H9 (cell line): ENCODE measurements at regions not wholly inside any gene's neighbourhood (a gene's known extent, or its start where the extent isn't known, plus 50 kb on each side); places are given as distances from the start of the nearest gene placed in this dataset.

Experiments
- DNase-seq: peaks from one replicate; pipeline ENCODE4 v3.0.0-alpha.2; 2017
- H2AFZ ChIP-seq: one replicate; pipeline ENCODE4 v1.6.1; 2013; ENCODE audit warnings: mild to moderate bottlenecking, low read length, control low read depth, moderate library complexity
- H2AK5ac ChIP-seq: 2 replicates; pipeline ENCODE4 v1.6.1; 2013; ENCODE audit warnings: low read length, control low read depth, mixed read lengths; ENCODE audit not compliant: insufficient read length
- H2BK120ac ChIP-seq: one replicate; pipeline ENCODE4 v1.6.1; 2013; ENCODE audit warnings: low read depth, mild to moderate bottlenecking, low read length, control low read depth, inconsistent platforms; ENCODE audit not compliant: poor library complexity, severe bottlenecking
- H2BK12ac ChIP-seq: 2 replicates; pipeline ENCODE4 v1.6.1; 2013; ENCODE audit warnings: low read length, control low read depth, mixed read lengths, low read depth; ENCODE audit not compliant: insufficient read length
- H2BK15ac ChIP-seq: 2 replicates; pipeline ENCODE4 v1.6.1; 2013; ENCODE audit warnings: low read depth, low read length, control low read depth
- H2BK20ac ChIP-seq: one replicate; pipeline ENCODE4 v1.6.1; 2013; ENCODE audit warnings: low read depth, mild to moderate bottlenecking, low read length, control low read depth, inconsistent platforms; ENCODE audit not compliant: poor library complexity, severe bottlenecking
- H2BK5ac ChIP-seq: 2 replicates; pipeline ENCODE4 v1.6.1; 2013; ENCODE audit warnings: low read length, control low read depth, mixed read lengths; ENCODE audit not compliant: insufficient read length
- H3K14ac ChIP-seq: 2 replicates; pipeline ENCODE4 v1.6.1; 2013; ENCODE audit warnings: low read length, control low read depth; ENCODE audit not compliant: insufficient read depth
- H3K18ac ChIP-seq: 2 replicates; pipeline ENCODE4 v1.6.1; 2013; ENCODE audit warnings: low read depth, mild to moderate bottlenecking, mixed read lengths, low read length, control low read depth; ENCODE audit not compliant: insufficient read length
- H3K23ac ChIP-seq: 2 replicates; pipeline ENCODE4 v1.6.1; 2013; ENCODE audit warnings: low read length, control low read depth, mixed read lengths, low read depth; ENCODE audit not compliant: insufficient read length
- H3K23me2 ChIP-seq: 2 replicates; pipeline ENCODE4 v1.6.1; 2013; ENCODE audit warnings: low read depth, mild to moderate bottlenecking, mixed read lengths, low read length, control low read depth; ENCODE audit not compliant: insufficient read length, poor library complexity, severe bottlenecking
- H3K27ac ChIP-seq: 2 replicates; pipeline ENCODE4 v1.5.1; 2013; ENCODE audit warnings: low read length, control low read depth, mixed read lengths, low read depth; ENCODE audit not compliant: insufficient read length
- H3K27me3 ChIP-seq: 2 replicates; pipeline ENCODE4 v1.6.1; 2013; ENCODE audit warnings: low read length, control low read depth, inconsistent platforms; ENCODE audit not compliant: insufficient read depth
- H3K4ac ChIP-seq: 2 replicates; pipeline ENCODE4 v1.6.1; 2013; ENCODE audit warnings: low read depth, mild to moderate bottlenecking, control low read depth, inconsistent platforms, low read length, moderate library complexity
- H3K4me1 ChIP-seq: 2 replicates; pipeline ENCODE4 v1.6.1; 2013; ENCODE audit warnings: low read length, control low read depth, inconsistent platforms; ENCODE audit not compliant: insufficient read depth
- H3K4me2 ChIP-seq: 2 replicates; pipeline ENCODE4 v1.6.1; 2013; ENCODE audit warnings: low read length, control low read depth, mixed read lengths; ENCODE audit not compliant: insufficient read length, insufficient read depth
- H3K56ac ChIP-seq: 2 replicates; pipeline ENCODE4 v1.6.1; 2013; ENCODE audit warnings: low read depth, mild to moderate bottlenecking, mixed read lengths, low read length, control low read depth; ENCODE audit not compliant: insufficient read length
- H3K79me1 ChIP-seq: 2 replicates; pipeline ENCODE4 v1.6.1; 2013; ENCODE audit warnings: low read depth, mild to moderate bottlenecking, moderate library complexity, low read length, control low read depth, inconsistent platforms; ENCODE audit not compliant: insufficient read depth, poor library complexity, severe bottlenecking
- H3K79me2 ChIP-seq: 2 replicates; pipeline ENCODE4 v1.6.1; 2013; ENCODE audit warnings: low read length, control low read depth, inconsistent platforms; ENCODE audit not compliant: insufficient read depth
- H3K9ac ChIP-seq: 2 replicates; pipeline ENCODE4 v1.6.1; 2013; ENCODE audit warnings: low read length, control low read depth, mixed read lengths; ENCODE audit not compliant: insufficient read length; ENCODE audit errors: extremely low read depth
- H3K9me3 ChIP-seq: one replicate; pipeline ENCODE4 v1.6.1; 2013; ENCODE audit warnings: low read depth, low read length, inconsistent platforms; ENCODE audit not compliant: control insufficient read depth
- H3T11ph ChIP-seq: one replicate; pipeline ENCODE4 v1.6.1; 2013; ENCODE audit warnings: mild to moderate bottlenecking, low read length, control low read depth, inconsistent platforms
- H4K20me1 ChIP-seq: one replicate; pipeline ENCODE4 v1.6.1; 2013; ENCODE audit not compliant: control insufficient read depth, insufficient read length, insufficient read depth
- H4K5ac ChIP-seq: 2 replicates; pipeline ENCODE4 v1.6.1; 2013; ENCODE audit warnings: low read depth, mild to moderate bottlenecking, mixed read lengths, low read length, control low read depth; ENCODE audit not compliant: insufficient read length
- H4K8ac ChIP-seq: replicated peaks from 2 replicates; pipeline ENCODE4 v1.6.1; 2013; ENCODE audit warnings: low read length, control low read depth, mixed read lengths, low read depth; ENCODE audit not compliant: insufficient read length
- H4K91ac ChIP-seq: 2 replicates; pipeline ENCODE4 v1.6.1; 2013; ENCODE audit warnings: low read depth, mild to moderate bottlenecking, moderate library complexity, mixed read lengths, low read length, control low read depth; ENCODE audit not compliant: insufficient read length
- H3K27ac Mint-ChIP-seq, 3 experiments: 2 replicates in 2 of 3; 3 replicates in 1 of 3; pipeline ENCODE4 v1.8.0; 2020 to 2021; ENCODE audit warnings: mixed read lengths in 3 of 3, mild to moderate bottlenecking in 1 of 3, moderate library complexity in 1 of 3
- H3K27me3 Mint-ChIP-seq: 2 replicates; pipeline ENCODE4 v1.8.0; 2021; ENCODE audit warnings: low read depth, mild to moderate bottlenecking, moderate library complexity, mixed read lengths
- H3K36me3 Mint-ChIP-seq, 3 experiments: 2 replicates in 2 of 3; 3 replicates in 1 of 3; pipeline ENCODE4 v1.8.0; 2020 to 2021; ENCODE audit warnings: low read depth in 3 of 3, mixed read lengths in 3 of 3; ENCODE audit not compliant: insufficient read depth in 1 of 3
- H3K4me1 Mint-ChIP-seq, 2 experiments: 2 replicates each; pipeline ENCODE4 v1.8.0; 2020; ENCODE audit warnings: mixed read lengths in 2 of 2
- H3K4me3 Mint-ChIP-seq, 2 experiments: 2 replicates in 1 of 2; 3 replicates in 1 of 2; pipeline ENCODE4 v1.8.0; 2020 to 2021; ENCODE audit warnings: mild to moderate bottlenecking in 2 of 2, mixed read lengths in 2 of 2, moderate library complexity in 1 of 2
- H3K9me3 Mint-ChIP-seq, 2 experiments: 2 replicates in 1 of 2; 3 replicates in 1 of 2; pipeline ENCODE4 v1.8.0; 2020; ENCODE audit warnings: mild to moderate bottlenecking in 2 of 2, mixed read lengths in 2 of 2, moderate library complexity in 1 of 2
- WGBS: extraction: QIAGEN DNeasy Blood & Tissue Kit; methylation state at CpG from one replicate; pipeline ENCODE4 v1.1.7; 2013; ENCODE audit warnings: missing lambda C conversion rate, low lambda C conversion rate, mixed read lengths; ENCODE audit not compliant: insufficient read length; ENCODE audit errors: extremely low coverage; 5-methylcytosine and 5-hydroxymethylcytosine counted together
- TF ChIP-seq, protein P1 (sequence below): fragments of 200-600 bp; sonication (generic); conservative IDR thresholded peaks from 3 replicates; pipeline ENCODE4 v1.8.0; 2021; ENCODE audit warnings: antibody characterized with exemption, mild to moderate bottlenecking

DNA sequence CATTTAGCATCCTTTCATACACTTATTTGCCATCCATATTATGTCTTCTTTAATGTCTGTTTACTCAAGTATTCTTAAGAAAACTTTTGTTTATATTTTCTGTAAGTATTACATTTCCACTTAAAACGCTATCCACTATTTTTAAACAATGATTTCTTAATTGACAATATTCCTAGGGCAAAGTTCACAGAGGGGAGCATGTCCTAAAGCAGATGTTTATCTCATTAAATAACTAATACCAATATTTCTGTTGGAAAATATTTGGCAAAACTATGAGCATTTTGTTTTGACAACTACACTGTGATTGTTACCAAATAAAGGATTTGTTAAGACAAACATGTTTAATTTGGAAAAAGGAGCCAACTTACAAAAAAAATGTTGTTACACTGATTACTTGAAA, 643.3 kb downstream of the SLITRK5 start:
- H3K18ac ChIP-seq = no peak overlapping the region
- no peak overlapping the region for H4K5ac ChIP-seq
- H2BK5ac ChIP-seq = no peak overlapping the region
- no peaks in the 10 kb centered on the region for H3K4me1 ChIP-seq
- no peak overlapping the region for H2BK120ac ChIP-seq
- H3K27me3 Mint-ChIP-seq = no peaks in the 10 kb centered on the region
- no peak overlapping the region for H3K4me2 ChIP-seq
- no peaks in the 10 kb centered on the region for H3K27me3 ChIP-seq
- H3K9me3 ChIP-seq = no peaks in the 10 kb centered on the region
- no peak overlapping the region for H3K4ac ChIP-seq
- no peaks in the 10 kb centered on the region for H3K79me1 ChIP-seq
- DNase-seq = no peak
- H3K36me3 Mint-ChIP-seq = peaks cover 0 to 4% (median 2%) of the 10 kb centered on the region in 3 experiments; a peak in 2 of 7 replicates
- H3K79me2 ChIP-seq = no peaks in the 10 kb centered on the region
- H3K14ac ChIP-seq = no peak overlapping the region
- no peak overlapping the region for H2AK5ac ChIP-seq
- TF ChIP-seq, protein P1, sequence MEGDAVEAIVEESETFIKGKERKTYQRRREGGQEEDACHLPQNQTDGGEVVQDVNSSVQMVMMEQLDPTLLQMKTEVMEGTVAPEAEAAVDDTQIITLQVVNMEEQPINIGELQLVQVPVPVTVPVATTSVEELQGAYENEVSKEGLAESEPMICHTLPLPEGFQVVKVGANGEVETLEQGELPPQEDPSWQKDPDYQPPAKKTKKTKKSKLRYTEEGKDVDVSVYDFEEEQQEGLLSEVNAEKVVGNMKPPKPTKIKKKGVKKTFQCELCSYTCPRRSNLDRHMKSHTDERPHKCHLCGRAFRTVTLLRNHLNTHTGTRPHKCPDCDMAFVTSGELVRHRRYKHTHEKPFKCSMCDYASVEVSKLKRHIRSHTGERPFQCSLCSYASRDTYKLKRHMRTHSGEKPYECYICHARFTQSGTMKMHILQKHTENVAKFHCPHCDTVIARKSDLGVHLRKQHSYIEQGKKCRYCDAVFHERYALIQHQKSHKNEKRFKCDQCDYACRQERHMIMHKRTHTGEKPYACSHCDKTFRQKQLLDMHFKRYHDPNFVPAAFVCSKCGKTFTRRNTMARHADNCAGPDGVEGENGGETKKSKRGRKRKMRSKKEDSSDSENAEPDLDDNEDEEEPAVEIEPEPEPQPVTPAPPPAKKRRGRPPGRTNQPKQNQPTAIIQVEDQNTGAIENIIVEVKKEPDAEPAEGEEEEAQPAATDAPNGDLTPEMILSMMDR = no peak
- no peak overlapping the region for H3K4me3 Mint-ChIP-seq
- H3K56ac ChIP-seq = no peak overlapping the region
- no peak overlapping the region for H2BK15ac ChIP-seq
- H2BK12ac ChIP-seq = no peak overlapping the region
- no peak overlapping the region for H4K91ac ChIP-seq
- H3K27ac Mint-ChIP-seq = no peak overlapping the region
- no peak overlapping the region for H2AFZ ChIP-seq
- H4K20me1 ChIP-seq = no peaks in the 10 kb centered on the region
- H3K9ac ChIP-seq = no peak overlapping the region
- H2BK20ac ChIP-seq = no peak overlapping the region
- no peaks in the 10 kb centered on the region for H3K23me2 ChIP-seq
- no peak overlapping the region for H4K8ac ChIP-seq
- no peak overlapping the region for H3K23ac ChIP-seq
- no CpG with 5 or more reads among the region's 1 CpG for WGBS
- H3K4me1 Mint-ChIP-seq = no peaks in the 10 kb centered on the region
- no peak overlapping the region for H3T11ph ChIP-seq
- no peak overlapping the region for H3K27ac ChIP-seq
- peaks cover 3 to 4% of the 10 kb centered on the region in 2 experiments; a peak in 3 of 5 replicates for H3K9me3 Mint-ChIP-seq
